ENCODE measurements at regions not wholly inside any gene's neighbourhood (a gene's known extent, or its start where the extent isn't known, plus 50 kb on each side); places are given as distances from the start of the nearest gene placed in this dataset.

GRCh38 chr16:65318590-65319257, 196.9 kb upstream of the CDH11 start:
- H3K9ac ChIP-seq (replicated peaks in 1 of 4; ENCODE audit: extremely low read depth in 1 of 4, low read depth in 3 of 4, low read length in 3 of 4): no peak overlapping the region
- H2AFZ ChIP-seq (ENCODE audit: low read length): no peak overlapping the region
- no peak overlapping the region for H3K4ac ChIP-seq (replicated peaks; ENCODE audit: insufficient read length, low read depth, low read length)
- peaks cover 0 to 2% of the 10 kb centered on the region in 2 experiments for H4K20me1 ChIP-seq (replicated peaks in 1 of 2; ENCODE audit: control insufficient read depth in 1 of 2, insufficient read depth in 2 of 2, low read length in 2 of 2)
- H3K18ac ChIP-seq (ENCODE audit: extremely low read depth, low read length): no peak overlapping the region
- peak overlapping the region; percentile 97; the same call in 1 of the 2 replicates for H2BK12ac ChIP-seq (ENCODE audit: low read depth, low read length)
- CTCF ChIA-PET (ENCODE audit: partially characterized antibody): interaction anchor here (0.8 to 1.4 kb wide), 2 partner anchors 69 to 258 kb away, joined by 3 read pairs; no protein-coding TSS in a partner anchor
- H2AK5ac ChIP-seq (ENCODE audit: low read depth, low read length): no peak overlapping the region
- peak overlapping the region in 3 of 4 experiments; percentile 7 to 24 (median 23); a peak in 5 of 8 replicates for H3K4me3 ChIP-seq (ENCODE audit: extremely low read depth in 1 of 4, insufficient read depth in 2 of 4, low read depth in 3 of 4, low read length in 4 of 4)
- no peak overlapping the region for H3K23ac ChIP-seq (ENCODE audit: insufficient read length)
- FAIRE-seq (peak; percentile 81), DNase-seq (ENCODE audit: low read depth in 1 of 2, low spot score in 2 of 2) (peak in 1 of 2 experiments; percentile 47)
- H3K79me1 ChIP-seq (ENCODE audit: low read depth, low read length): no peaks in the 10 kb centered on the region
- POLR2A ChIA-PET (ENCODE audit: partially characterized antibody): interaction anchor here (1.3 to 1.6 kb wide), 2 partner anchors 83 to 88 kb away, joined by 3 to 10 read pairs; no protein-coding TSS in a partner anchor
- no peak overlapping the region for H2BK120ac ChIP-seq (replicated peaks; ENCODE audit: low read depth, low read length)
- H3K79me2 ChIP-seq (ENCODE audit: control insufficient read depth in 1 of 2, insufficient read depth in 2 of 2, low read length in 2 of 2): no peaks in the 10 kb centered on the region
- no peak overlapping the region for H2BK15ac ChIP-seq (ENCODE audit: low read length)
- H3K4me2 ChIP-seq (ENCODE audit: insufficient read depth in 1 of 2, low read depth in 2 of 2, low read length in 2 of 2): peak overlapping the region; percentile 47 to 58
- H3K14ac ChIP-seq (ENCODE audit: insufficient read length): no peak overlapping the region
- H3K27me3 ChIP-seq (replicated peaks in 1 of 4; ENCODE audit: control insufficient read depth in 3 of 4, extremely low read depth in 1 of 4, insufficient read depth in 3 of 4, low read length in 3 of 4): no peaks in the 10 kb centered on the region
- H3K56ac ChIP-seq (replicated peaks; ENCODE audit: insufficient read length, low read depth, low read length): no peak overlapping the region
- no peak overlapping the region for H4K8ac ChIP-seq (ENCODE audit: extremely low read depth, insufficient read depth, low read length)
- no peaks in the 10 kb centered on the region for H3K23me2 ChIP-seq (ENCODE audit: low read depth, low read length)
- H3K4me1 ChIP-seq (replicated peaks in 1 of 4; ENCODE audit: control insufficient read depth in 3 of 4, insufficient read depth in 4 of 4, low read length in 3 of 4): peaks cover 0 to 18% (median 14%) of the 10 kb centered on the region in 4 experiments; a peak in 5 of 7 replicates
- peak overlapping the region; percentile 55; the same call in 1 of the 2 replicates for H2BK20ac ChIP-seq (ENCODE audit: low read length)
- H2BK5ac ChIP-seq (ENCODE audit: low read depth, low read length): peak overlapping the region; percentile 61; the same call in 1 of the 2 replicates
- no peak overlapping the region for H4K91ac ChIP-seq (replicated peaks; ENCODE audit: insufficient read length, low read length)
- no peaks in the 10 kb centered on the region for H3K36me3 ChIP-seq (ENCODE audit: control insufficient read depth in 2 of 4, insufficient read depth in 4 of 4, low read length in 3 of 4)
- no peak overlapping the region for H3K27ac ChIP-seq (ENCODE audit: low read depth, low read length)
- TF ChIP-seq NANOG (IDR thresholded peaks at IDR 0.05; ENCODE audit: insufficient read depth, low read depth, low read length, poor library complexity, severe bottlenecking): peak; percentile 85
- TF ChIP-seq CBX8 (IDR thresholded peaks at IDR 0.05; ENCODE audit: borderline replicate concordance, low read depth, low read length): no peak
- TF ChIP-seq EZH2 (IDR thresholded peaks at IDR 0.05; ENCODE audit: low read depth, low read length, severe bottlenecking): no peak
- TF ChIP-seq RAD21 (IDR thresholded peaks at IDR 0.05 in 1 of 2, conservative IDR thresholded peaks at IDR 0.05 in 1 of 2; ENCODE audit: low read depth in 2 of 2, low read length in 2 of 2): peak; percentile 2 to 34; a peak in 1 of 4 replicates
- TF ChIP-seq CBX5 (IDR thresholded peaks at IDR 0.05; ENCODE audit: low read depth, low read length): no peak
- no peak for TF ChIP-seq JUND (IDR thresholded peaks at IDR 0.05; ENCODE audit: low read length)
- no peak overlapping the region for H4K5ac ChIP-seq (ENCODE audit: insufficient read length, low read depth, low read length)
- H3K9me3 ChIP-seq (ENCODE audit: insufficient read depth in 2 of 2, low read depth in 1 of 2, low read length in 1 of 2): no peaks in the 10 kb centered on the region

Measured in H1 (cell line).